Lung (tissue), 11 donors: ENCODE measurements at regions not wholly inside any gene's neighbourhood (a gene's known extent, or its start where the extent isn't known, plus 50 kb on each side); places are given as distances from the start of the nearest gene placed in this dataset.

Experiments
- ATAC-seq: fragments of 200-7000 bp; cut with Tn5 transposase; one replicate; pipeline ENCODE4 v1.9.1; 2020; ENCODE audit warnings: moderate number of reproducible peaks; ENCODE audit not compliant: insufficient read depth, low FRiP score
- DNase-seq, 3 donors: peaks; one replicate each; pipeline ENCODE4 v3.0.0-alpha.2; 2013 to 2017
- H3K27ac ChIP-seq, 2 donors: one replicate each; pipeline ENCODE4 v1.5.1; 2013; ENCODE audit warnings: mild to moderate bottlenecking in 2 of 2, moderate library complexity in 2 of 2, control low read depth in 1 of 2, inconsistent platforms in 1 of 2, low read depth in 1 of 2, low read length in 1 of 2
- H3K27me3 ChIP-seq, 3 donors: one replicate each; pipeline ENCODE4 v1.5.1; 2013; ENCODE audit warnings: low read length in 2 of 3; ENCODE audit not compliant: control insufficient read depth in 3 of 3, insufficient read depth in 3 of 3
- H3K36me3 ChIP-seq, 4 donors: one replicate each; pipeline ENCODE4 v1.5.1; 2013; ENCODE audit warnings: low read length in 4 of 4, mild to moderate bottlenecking in 1 of 4, moderate library complexity in 1 of 4; ENCODE audit not compliant: control insufficient read depth in 4 of 4, insufficient read depth in 4 of 4
- H3K4me1 ChIP-seq, 5 donors: one replicate each; pipeline ENCODE4 v1.5.1; 2013; ENCODE audit warnings: low read length in 5 of 5, mild to moderate bottlenecking in 2 of 5, moderate library complexity in 1 of 5; ENCODE audit not compliant: control insufficient read depth in 5 of 5, insufficient read depth in 5 of 5
- H3K4me3 ChIP-seq: one replicate; pipeline ENCODE4 v1.5.1; 2013; ENCODE audit warnings: mild to moderate bottlenecking, control low read depth, moderate library complexity
- H3K9ac ChIP-seq, 2 donors: one replicate each; pipeline ENCODE4 v1.5.1; 2013; ENCODE audit warnings: low read length in 2 of 2, control low read depth in 1 of 2; ENCODE audit not compliant: insufficient read depth in 1 of 2
- H3K9me3 ChIP-seq, 4 donors: one replicate each; pipeline ENCODE4 v1.5.1; 2013; ENCODE audit warnings: low read length in 3 of 4, mild to moderate bottlenecking in 1 of 4, moderate library complexity in 1 of 4; ENCODE audit not compliant: control insufficient read depth in 4 of 4, insufficient read depth in 3 of 4
- WGBS, 2 donors: extraction: QIAGEN DNeasy Blood & Tissue Kit; methylation state at CpG; one replicate each; pipeline ENCODE4 v1.1.7; 2013; 5-methylcytosine and 5-hydroxymethylcytosine counted together
- TF ChIP-seq, protein P1 (sequence below): IDR thresholded peaks from 2 replicates; pipeline ENCODE4 v1.5.1; 2012; ENCODE audit warnings: mild to moderate bottlenecking; ENCODE audit errors: control extremely low read depth, extremely low read depth
- donor health status: control.
- donor health status: control.
- donor health status: Bipolar disorder and iron deficiency.
- donor health status: healthy.
- donor health status: DM: yes; HTN: yes; CAD: no.

DNA sequence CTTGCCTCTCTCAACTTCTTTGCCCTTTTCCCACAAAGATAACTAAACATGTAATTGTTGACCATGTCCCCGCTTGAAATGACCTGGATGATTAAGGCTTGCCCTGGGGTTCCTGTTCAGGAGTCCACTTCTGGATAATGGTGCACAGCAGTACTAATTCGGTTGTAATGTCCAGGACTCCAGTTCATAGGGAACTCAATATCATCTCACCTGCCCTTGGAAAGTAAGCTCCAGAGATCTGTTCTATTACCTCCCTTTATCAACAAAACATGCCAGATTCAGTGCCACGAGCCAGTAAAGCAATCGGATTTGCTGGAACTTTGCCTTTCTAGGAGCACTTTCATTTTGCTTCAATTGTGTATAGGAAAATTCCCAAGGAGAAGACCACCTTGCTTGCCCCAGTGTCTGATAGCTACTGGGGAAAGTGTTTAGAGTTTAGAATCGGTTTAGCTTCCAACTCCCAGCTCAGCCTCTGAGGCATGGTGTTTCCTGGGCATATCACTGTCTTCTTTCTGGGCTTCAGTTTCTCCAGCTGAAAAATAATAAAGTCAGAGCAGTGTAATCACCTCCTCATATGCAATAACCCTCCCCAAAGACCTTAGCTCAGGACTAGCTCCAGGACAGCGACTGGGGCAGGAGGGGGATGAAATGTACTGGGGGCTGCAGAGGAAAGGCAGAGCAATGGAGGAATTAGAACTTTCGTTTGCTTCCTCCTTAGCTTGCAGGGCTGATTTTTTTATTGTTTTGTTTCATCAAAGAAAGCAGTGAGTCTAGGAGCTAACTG is 162.6 kb upstream of the CYRIA start:
- WGBS, 2 donors = 70 to 77% methylated on average over 7 of the region's 7 CpGs
- Histone ChIP-seq H3K9ac (no peak overlapping the region), H3K27ac (no peak overlapping the region), H3K4me1 (no peaks in the 10 kb centered on the region), H3K4me3 (no peak overlapping the region), H3K36me3 (no peaks in the 10 kb centered on the region), H3K9me3 (peaks cover 0 to under 1% (median 0%) of the 10 kb centered on the region in 4 donors), H3K27me3 (no peaks in the 10 kb centered on the region)
- TF ChIP-seq, protein P1, sequence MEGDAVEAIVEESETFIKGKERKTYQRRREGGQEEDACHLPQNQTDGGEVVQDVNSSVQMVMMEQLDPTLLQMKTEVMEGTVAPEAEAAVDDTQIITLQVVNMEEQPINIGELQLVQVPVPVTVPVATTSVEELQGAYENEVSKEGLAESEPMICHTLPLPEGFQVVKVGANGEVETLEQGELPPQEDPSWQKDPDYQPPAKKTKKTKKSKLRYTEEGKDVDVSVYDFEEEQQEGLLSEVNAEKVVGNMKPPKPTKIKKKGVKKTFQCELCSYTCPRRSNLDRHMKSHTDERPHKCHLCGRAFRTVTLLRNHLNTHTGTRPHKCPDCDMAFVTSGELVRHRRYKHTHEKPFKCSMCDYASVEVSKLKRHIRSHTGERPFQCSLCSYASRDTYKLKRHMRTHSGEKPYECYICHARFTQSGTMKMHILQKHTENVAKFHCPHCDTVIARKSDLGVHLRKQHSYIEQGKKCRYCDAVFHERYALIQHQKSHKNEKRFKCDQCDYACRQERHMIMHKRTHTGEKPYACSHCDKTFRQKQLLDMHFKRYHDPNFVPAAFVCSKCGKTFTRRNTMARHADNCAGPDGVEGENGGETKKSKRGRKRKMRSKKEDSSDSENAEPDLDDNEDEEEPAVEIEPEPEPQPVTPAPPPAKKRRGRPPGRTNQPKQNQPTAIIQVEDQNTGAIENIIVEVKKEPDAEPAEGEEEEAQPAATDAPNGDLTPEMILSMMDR = no peak
- no peak for ATAC-seq
- no peak for DNase-seq

DNA sequence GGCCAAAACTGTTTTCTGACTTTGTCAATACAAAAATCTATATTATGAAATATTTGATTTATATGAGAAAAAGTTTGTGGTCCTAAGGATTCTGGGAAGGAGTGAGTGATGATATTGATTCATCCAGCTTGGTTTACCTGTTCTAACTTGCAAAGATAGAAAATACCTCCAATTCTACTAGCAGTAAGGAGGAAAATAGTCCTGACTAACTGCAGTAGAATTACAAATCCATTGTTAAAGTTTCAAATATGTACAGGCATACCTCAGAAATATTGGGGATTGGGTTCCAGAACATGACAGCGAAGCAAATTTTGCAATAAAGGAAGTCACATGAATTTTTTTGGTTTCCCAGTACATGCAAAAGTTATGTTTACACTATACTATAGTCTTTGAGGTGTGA is 158.8 kb upstream of the CYRIA start:
- DNase-seq (no peak), ATAC-seq (no peak)
- Histone ChIP-seq H3K36me3 (no peaks in the 10 kb centered on the region), H3K4me1 (no peaks in the 10 kb centered on the region), H3K9ac (no peak overlapping the region), H3K9me3 (peaks cover 0 to 3% (median 0%) of the 10 kb centered on the region in 4 donors), H3K4me3 (no peak overlapping the region), H3K27ac (no peak overlapping the region), H3K27me3 (no peaks in the 10 kb centered on the region)
- TF ChIP-seq, protein P1 = no peak
- WGBS, 2 donors = 50 to 77% methylated on average over 1 of the region's 1 CpG

DNA sequence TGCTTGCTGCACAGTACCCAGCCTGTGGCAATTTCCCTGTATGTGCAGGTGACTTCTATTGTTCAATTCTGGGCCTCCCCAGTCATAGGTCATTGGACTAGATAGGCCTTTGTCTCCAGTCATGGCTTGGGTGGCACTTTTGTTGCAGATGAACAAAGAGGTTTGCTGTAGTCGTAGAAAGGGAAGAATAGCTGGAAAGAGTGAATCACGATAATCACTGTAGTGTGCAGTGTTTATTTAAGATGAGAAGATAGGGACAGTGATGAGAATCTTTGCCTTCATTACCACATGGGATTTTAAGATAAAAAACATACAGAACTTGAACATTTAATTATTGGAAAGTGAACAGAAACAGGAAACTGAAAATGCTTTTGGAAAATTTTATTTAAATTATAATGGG is 156.1 kb upstream of the CYRIA start:
- TF ChIP-seq, protein P1 = no peak
- no peaks in the 10 kb centered on the region for H3K4me1 ChIP-seq
- H3K9me3 ChIP-seq = peaks cover 0 to 3% (median 0%) of the 10 kb centered on the region in 4 donors
- no peaks in the 10 kb centered on the region for H3K36me3 ChIP-seq
- ATAC-seq = no peak
- WGBS, 2 donors = 69 to 91% methylated on average over 2 of the region's 2 CpGs
- DNase-seq = no peak
- no peak overlapping the region for H3K9ac ChIP-seq
- no peak overlapping the region for H3K27ac ChIP-seq
- no peak overlapping the region for H3K4me3 ChIP-seq
- H3K27me3 ChIP-seq = no peaks in the 10 kb centered on the region

DNA sequence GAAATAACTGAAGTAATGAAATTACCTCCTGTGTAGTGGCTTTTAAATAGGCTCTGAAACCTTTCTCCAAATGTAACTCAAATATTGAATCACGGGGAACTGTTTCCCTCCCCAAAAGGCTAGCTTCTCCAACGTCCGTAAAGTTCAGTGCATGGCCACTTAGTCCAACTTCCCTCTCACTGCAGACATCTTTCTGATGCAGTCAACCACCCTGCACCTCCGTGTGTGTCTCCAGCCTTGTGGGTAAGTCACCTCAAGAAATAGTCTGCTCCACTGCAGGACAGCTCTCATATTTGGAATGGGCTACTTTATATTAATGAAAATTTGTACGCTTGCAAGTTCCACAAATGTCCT is 152.5 kb upstream of the CYRIA start:
- Histone ChIP-seq H3K4me1 (no peaks in the 10 kb centered on the region), H3K27me3 (no peaks in the 10 kb centered on the region), H3K27ac (no peak overlapping the region), H3K9ac (no peak overlapping the region), H3K36me3 (no peaks in the 10 kb centered on the region), H3K9me3 (peaks cover 0 to 1% (median 0%) of the 10 kb centered on the region in 4 donors), H3K4me3 (no peak overlapping the region)
- DNase-seq (no peak), ATAC-seq (no peak)
- WGBS, 2 donors = 82% methylated on average over 5 of the region's 5 CpGs
- TF ChIP-seq, protein P1 = no peak
